T-helper 1 cell treated with Interleukin-12 subunit alpha and Interleukin-12 subunit beta and Interleukin-4 antibody, amounts not matched to agents 30 μg/mL and 1 μg/mL, for 36 hours (primary cell): ENCODE measurements at regions not wholly inside any gene's neighbourhood (a gene's known extent, or its start where the extent isn't known, plus 50 kb on each side); places are given as distances from the start of the nearest gene placed in this dataset.

Experiments used
- H3K27ac Mint-ChIP-seq: one replicate; pipeline ENCODE4 v1.8.0; 2021; ENCODE audit warnings: mild to moderate bottlenecking, mixed read lengths
- H3K27me3 Mint-ChIP-seq: one replicate; pipeline ENCODE4 v1.8.0; 2021; ENCODE audit warnings: low read depth, mixed read lengths
- H3K36me3 Mint-ChIP-seq: one replicate; pipeline ENCODE4 v1.8.0; 2021; ENCODE audit warnings: low read depth, mixed read lengths
- H3K4me1 Mint-ChIP-seq: one replicate; pipeline ENCODE4 v1.8.0; 2021; ENCODE audit warnings: low read depth, mixed read lengths
- H3K4me3 Mint-ChIP-seq: one replicate; pipeline ENCODE4 v1.8.0; 2021; ENCODE audit warnings: mild to moderate bottlenecking, moderate library complexity, mixed read lengths
- H3K9me3 Mint-ChIP-seq: one replicate; pipeline ENCODE4 v1.8.0; 2021; ENCODE audit warnings: mixed read lengths

DNA sequence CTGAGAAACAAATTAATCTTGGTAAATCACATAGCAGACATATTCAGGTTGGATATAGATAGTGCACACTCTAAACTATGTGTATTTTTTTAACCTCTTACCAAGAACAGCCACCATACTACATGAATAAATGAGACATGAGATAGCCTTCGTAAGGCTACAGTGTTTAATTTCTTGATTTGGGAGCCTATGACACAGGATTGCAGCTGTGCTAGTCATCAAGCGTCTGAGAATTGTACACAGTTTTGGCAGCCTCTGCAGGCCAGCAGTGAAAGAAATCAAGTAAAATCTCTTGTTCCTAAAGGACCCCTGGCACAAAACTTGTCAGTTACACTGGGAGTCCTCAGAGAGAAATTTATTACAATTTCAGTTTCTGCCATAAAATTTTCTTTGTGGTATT, 236.1 kb downstream of the C12orf50 start:
- H3K27me3 Mint-ChIP-seq, result no peaks in the 10 kb centered on the region

DNA sequence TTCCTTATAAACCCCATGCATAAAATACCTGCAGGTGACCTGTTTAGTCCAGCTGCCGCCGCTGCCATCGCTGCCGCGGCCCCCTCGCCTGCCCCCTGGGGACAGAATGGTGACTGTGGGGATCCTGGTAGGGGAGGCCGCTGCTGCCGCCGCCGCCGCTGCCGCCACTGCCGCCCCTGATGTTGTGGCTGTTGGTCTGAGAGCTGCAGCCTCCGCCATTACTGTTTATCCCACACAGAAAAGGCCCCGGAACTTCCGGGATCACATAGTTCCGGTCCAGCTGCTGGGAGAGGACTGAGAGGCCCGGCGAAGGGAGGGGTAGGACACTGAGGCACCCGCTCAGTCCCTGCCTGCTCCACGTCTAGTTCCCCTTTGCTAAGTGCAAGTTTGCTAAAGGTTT, 244.9 kb downstream of the C12orf50 start:
- H3K27ac Mint-ChIP-seq, result no peak overlapping the region
- H3K36me3 Mint-ChIP-seq, result no peaks in the 10 kb centered on the region
- H3K4me1 Mint-ChIP-seq, result no peaks in the 10 kb centered on the region
- no peaks in the 10 kb centered on the region for H3K27me3 Mint-ChIP-seq
- H3K9me3 Mint-ChIP-seq, result peaks cover 3% of the 10 kb centered on the region
- H3K4me3 Mint-ChIP-seq, result no peak overlapping the region

More for the DNA sequence above, 236.1 kb downstream of the C12orf50 start:
- Mint-ChIP-seq H3K4me3 (no peak overlapping the region), H3K36me3 (no peaks in the 10 kb centered on the region), H3K27ac (no peak overlapping the region), H3K9me3 (no peaks in the 10 kb centered on the region), H3K4me1 (no peaks in the 10 kb centered on the region)

DNA sequence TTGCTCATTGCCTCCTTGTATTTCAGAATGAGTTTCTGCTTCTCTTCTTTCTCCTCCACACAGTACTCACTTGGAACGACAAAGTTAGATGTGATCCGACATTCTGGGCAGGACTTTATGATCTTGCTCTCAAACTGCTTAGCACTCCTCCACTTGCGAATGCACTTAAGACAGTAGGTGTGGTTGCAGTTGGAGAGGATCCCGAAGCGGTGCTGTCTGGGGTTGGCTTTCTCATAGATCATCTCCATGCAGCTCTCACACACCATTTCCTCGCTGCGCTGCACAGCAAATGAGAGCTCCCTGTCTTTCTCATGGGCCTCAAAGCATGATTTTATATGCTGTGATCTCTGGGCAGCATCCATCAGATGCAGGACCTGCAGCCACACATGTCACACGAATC, 245.7 kb downstream of the C12orf50 start:
- Mint-ChIP-seq H3K9me3 (peaks cover 3% of the 10 kb centered on the region), H3K27me3 (no peaks in the 10 kb centered on the region), H3K4me1 (no peaks in the 10 kb centered on the region), H3K27ac (no peak overlapping the region), H3K4me3 (no peak overlapping the region), H3K36me3 (no peaks in the 10 kb centered on the region)

DNA sequence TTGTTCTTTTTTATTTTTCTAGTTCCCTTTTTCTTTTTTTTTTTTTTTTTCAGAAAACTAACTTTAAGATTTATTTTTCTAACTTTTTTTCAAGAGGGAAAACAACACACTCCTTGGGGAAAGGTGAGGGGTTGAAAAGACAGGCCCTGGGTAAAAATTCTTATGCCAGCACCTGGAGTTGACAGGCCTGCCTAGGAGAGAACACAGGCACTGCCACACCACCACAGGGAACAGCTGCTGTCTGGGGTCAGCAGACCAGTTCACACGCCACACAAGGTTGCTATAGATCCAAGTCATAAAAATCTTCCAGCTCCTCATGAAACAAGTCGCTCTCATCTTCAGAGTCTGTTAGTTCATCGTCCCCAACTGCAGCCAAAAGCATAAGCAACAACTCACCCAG, 246.4 kb downstream of the C12orf50 start:
- Mint-ChIP-seq H3K9me3 (peaks cover 3% of the 10 kb centered on the region), H3K27me3 (no peaks in the 10 kb centered on the region), H3K4me1 (no peaks in the 10 kb centered on the region), H3K4me3 (no peak overlapping the region), H3K27ac (no peak overlapping the region), H3K36me3 (no peaks in the 10 kb centered on the region)

DNA sequence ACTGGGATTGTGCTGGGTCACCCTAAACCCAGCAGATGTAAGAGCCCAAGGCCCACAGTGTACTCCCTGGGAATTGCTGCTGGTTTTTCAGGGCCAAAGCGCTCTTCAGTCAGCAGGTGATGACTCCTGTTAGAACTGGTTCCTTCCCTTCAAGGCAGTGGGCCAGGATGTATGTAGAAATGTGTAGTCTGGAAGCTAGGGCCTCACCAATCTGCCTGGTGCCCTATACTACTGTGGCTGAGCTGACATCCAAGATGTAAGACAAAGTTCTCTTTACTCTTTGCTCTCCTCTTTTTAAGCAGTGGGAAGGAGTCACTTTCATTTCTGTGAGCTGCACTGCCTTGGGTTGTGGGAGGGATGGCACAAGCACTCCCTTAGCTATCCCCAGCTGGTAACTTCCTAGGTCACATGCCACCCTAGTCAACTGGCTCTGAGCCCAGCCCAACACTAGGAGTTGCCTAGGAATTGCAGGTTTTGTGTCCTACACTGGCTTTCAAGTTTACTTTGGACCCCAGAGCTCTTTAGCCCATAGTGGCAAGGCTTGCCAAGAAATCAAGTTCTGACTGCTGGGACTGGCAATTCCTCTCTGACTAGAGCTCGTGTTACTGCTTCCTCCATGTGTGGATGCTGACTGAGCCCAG, 249.2 kb downstream of the C12orf50 start:
- H3K27ac Mint-ChIP-seq, result no peak overlapping the region
- H3K27me3 Mint-ChIP-seq, result no peaks in the 10 kb centered on the region
- H3K4me1 Mint-ChIP-seq, result no peaks in the 10 kb centered on the region
- peaks cover 3% of the 10 kb centered on the region for H3K9me3 Mint-ChIP-seq
- H3K4me3 Mint-ChIP-seq, result no peak overlapping the region
- H3K36me3 Mint-ChIP-seq, result no peaks in the 10 kb centered on the region

DNA sequence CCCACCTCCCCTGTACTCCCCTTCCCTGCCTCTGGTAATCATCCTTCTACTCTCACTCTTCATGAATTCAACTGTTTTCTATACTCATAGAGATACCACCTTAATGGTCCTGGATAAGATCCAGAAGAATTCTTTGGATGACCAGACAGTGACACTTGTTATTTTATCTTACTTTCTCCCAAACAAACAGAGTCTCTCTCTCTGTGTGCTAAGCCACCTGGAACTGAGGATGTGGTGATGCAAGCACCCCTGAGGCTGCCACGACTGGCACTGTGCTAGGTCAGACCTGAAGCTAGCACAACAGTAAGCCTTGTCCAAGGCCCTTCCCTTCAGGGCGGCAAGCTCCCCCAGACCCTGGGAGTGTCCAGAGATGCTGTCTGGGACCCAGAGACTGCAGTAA, 250.2 kb downstream of the C12orf50 start:
- no peaks in the 10 kb centered on the region for H3K27me3 Mint-ChIP-seq
- no peaks in the 10 kb centered on the region for H3K4me1 Mint-ChIP-seq
- no peaks in the 10 kb centered on the region for H3K36me3 Mint-ChIP-seq
- H3K9me3 Mint-ChIP-seq, result peaks cover 7% of the 10 kb centered on the region
- H3K27ac Mint-ChIP-seq, result no peak overlapping the region
- H3K4me3 Mint-ChIP-seq, result no peak overlapping the region

DNA sequence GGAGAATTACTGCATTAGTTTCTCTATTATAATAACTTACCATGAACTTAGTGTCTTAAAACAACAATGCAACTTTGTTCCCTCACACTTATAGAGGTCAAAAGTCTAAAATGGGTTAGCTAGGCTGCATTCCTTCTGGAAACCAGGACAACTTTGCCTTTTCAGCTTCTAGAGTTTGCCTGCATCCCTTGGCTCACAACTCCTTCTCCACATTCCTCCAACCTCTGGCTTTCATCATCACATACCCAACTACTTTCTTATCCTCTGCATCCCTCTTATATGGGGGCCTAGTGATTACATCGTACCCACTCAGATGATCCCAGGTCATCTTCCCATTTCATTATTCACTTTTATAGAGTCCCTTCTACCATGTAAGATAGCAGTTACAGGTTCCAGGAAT, 251.1 kb downstream of the C12orf50 start:
- H3K9me3 Mint-ChIP-seq, result peaks cover 4% of the 10 kb centered on the region

GRCh38 chr12:87775784-87776183, 253.4 kb downstream of the C12orf50 start:
- Mint-ChIP-seq H3K9me3 (peaks cover 4% of the 10 kb centered on the region), H3K27ac (no peak overlapping the region), H3K36me3 (no peaks in the 10 kb centered on the region), H3K4me1 (no peaks in the 10 kb centered on the region), H3K27me3 (no peaks in the 10 kb centered on the region), H3K4me3 (no peak overlapping the region)

More for the DNA sequence above, 251.1 kb downstream of the C12orf50 start:
- Mint-ChIP-seq H3K4me1 (no peaks in the 10 kb centered on the region), H3K36me3 (no peaks in the 10 kb centered on the region), H3K27ac (no peak overlapping the region), H3K4me3 (no peak overlapping the region), H3K27me3 (no peaks in the 10 kb centered on the region)

DNA sequence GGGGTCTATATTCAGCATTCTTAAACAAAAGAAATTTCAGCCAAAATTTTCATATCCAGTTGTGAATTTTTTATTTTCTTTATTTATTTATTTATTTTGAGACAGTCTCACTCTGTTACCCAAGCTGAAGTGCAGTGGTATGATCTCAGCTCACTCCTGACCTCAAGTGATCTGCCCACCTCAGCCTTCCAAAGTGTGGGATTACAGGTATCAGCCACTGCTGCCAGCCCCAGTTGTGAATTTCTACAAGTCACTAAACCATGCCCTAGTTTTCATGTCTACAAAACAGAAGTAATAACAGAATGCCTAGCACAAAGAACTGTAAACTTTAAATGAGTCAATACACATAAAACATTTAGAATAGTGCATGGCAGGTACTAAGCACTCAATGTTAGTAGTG, 254.2 kb downstream of the C12orf50 start:
- peaks cover 4% of the 10 kb centered on the region for H3K9me3 Mint-ChIP-seq
- no peaks in the 10 kb centered on the region for H3K36me3 Mint-ChIP-seq
- no peaks in the 10 kb centered on the region for H3K27me3 Mint-ChIP-seq
- no peak overlapping the region for H3K4me3 Mint-ChIP-seq
- no peaks in the 10 kb centered on the region for H3K4me1 Mint-ChIP-seq
- H3K27ac Mint-ChIP-seq, result no peak overlapping the region

- H3K27ac Mint-ChIP-seq, result no peak overlapping the region
- no peak overlapping the region for H3K4me3 Mint-ChIP-seq
- no peaks in the 10 kb centered on the region for H3K36me3 Mint-ChIP-seq
- H3K9me3 Mint-ChIP-seq, result peaks cover 4% of the 10 kb centered on the region
- H3K4me1 Mint-ChIP-seq, result no peaks in the 10 kb centered on the region
- H3K27me3 Mint-ChIP-seq, result no peaks in the 10 kb centered on the region
Measured at GRCh38 chr12:87772401-87772800, 256.8 kb downstream of the C12orf50 start.

DNA sequence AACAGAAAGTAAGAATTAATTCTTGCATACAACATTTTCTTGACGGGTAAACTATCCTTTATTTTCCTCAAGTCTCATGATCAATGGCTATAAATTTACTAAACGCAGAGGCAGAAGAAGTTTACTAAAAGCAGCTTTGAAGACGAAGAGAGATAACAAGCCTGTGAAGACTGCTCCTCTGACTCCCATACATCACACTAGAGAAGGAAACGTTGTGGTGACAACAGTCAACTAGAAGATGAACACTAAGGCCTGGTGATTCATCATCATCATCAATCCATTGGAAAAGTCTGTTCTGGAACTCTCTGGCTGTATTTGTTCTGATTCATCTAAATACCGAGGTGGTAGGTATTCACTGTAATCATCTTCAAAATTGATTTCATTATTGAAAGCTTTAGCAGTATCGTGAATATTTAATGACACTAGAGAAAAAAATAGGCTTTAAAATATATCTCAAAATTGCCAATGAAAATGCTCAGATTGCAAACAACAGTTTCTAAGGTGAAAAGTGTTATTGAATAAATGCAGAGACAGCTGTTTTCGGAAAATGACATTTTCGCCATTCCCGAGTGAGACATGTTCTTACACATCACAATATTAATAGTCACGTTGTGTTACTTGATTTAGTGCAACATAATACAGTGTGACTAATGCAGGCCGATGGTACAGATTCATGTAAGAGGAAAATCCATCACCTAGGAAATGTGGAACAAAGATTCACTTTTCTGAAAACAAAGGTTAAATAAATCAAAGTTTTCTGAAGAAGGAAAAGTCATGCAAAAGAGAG, 260.5 kb downstream of the C12orf50 start:
- H3K9me3 Mint-ChIP-seq, result no peaks in the 10 kb centered on the region
- no peaks in the 10 kb centered on the region for H3K36me3 Mint-ChIP-seq
- no peaks in the 10 kb centered on the region for H3K27me3 Mint-ChIP-seq
- H3K4me3 Mint-ChIP-seq, result no peak overlapping the region
- no peak overlapping the region for H3K27ac Mint-ChIP-seq
- H3K4me1 Mint-ChIP-seq, result no peaks in the 10 kb centered on the region

GRCh38 chr12:87766044-87766443, 263.2 kb downstream of the C12orf50 start:
- Mint-ChIP-seq H3K4me3 (no peak overlapping the region), H3K27ac (no peak overlapping the region), H3K9me3 (no peaks in the 10 kb centered on the region), H3K27me3 (no peaks in the 10 kb centered on the region), H3K36me3 (no peaks in the 10 kb centered on the region), H3K4me1 (no peaks in the 10 kb centered on the region)

DNA sequence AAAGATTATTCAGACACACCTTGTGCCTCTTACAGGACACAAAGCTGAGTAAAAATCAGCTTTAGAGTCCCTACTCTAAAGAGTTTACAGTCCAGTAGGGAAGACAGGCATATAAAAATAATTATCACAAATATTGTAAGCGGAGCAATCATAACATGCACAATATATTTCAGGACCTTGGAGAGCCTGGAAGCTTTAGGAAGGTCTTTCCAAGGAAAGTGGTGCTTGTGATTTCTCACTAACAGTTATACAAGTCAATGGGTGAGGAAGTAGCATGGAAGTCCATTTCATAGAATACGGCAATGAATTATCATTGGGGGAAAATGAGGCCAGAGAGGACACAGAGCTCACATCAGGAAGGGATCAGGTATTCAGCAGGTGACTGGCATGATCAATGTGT, 268.3 kb downstream of the C12orf50 start:
- H3K27me3 Mint-ChIP-seq, result no peaks in the 10 kb centered on the region
- no peaks in the 10 kb centered on the region for H3K4me1 Mint-ChIP-seq
- no peak overlapping the region for H3K4me3 Mint-ChIP-seq
- H3K36me3 Mint-ChIP-seq, result no peaks in the 10 kb centered on the region
- H3K9me3 Mint-ChIP-seq, result no peaks in the 10 kb centered on the region
- no peak overlapping the region for H3K27ac Mint-ChIP-seq

- no peaks in the 10 kb centered on the region for H3K36me3 Mint-ChIP-seq
- no peaks in the 10 kb centered on the region for H3K27me3 Mint-ChIP-seq
- peaks cover 5% of the 10 kb centered on the region for H3K9me3 Mint-ChIP-seq
- H3K27ac Mint-ChIP-seq, result no peak overlapping the region
- no peak overlapping the region for H3K4me3 Mint-ChIP-seq
- no peaks in the 10 kb centered on the region for H3K4me1 Mint-ChIP-seq
Measured at GRCh38 chr12:87758271-87758670, 270.9 kb downstream of the C12orf50 start.

GRCh38 chr12:87756721-87757120, 272.5 kb downstream of the C12orf50 start:
- Mint-ChIP-seq H3K9me3 (peaks cover 5% of the 10 kb centered on the region), H3K4me1 (no peaks in the 10 kb centered on the region)

More at GRCh38 chr12:87756721-87757120, 272.5 kb downstream of the C12orf50 start:
- H3K27ac Mint-ChIP-seq, result no peak overlapping the region
- H3K36me3 Mint-ChIP-seq, result no peaks in the 10 kb centered on the region
- no peaks in the 10 kb centered on the region for H3K27me3 Mint-ChIP-seq
- H3K4me3 Mint-ChIP-seq, result no peak overlapping the region
